GM23248 (cell line): ENCODE measurements at regions not wholly inside any gene's neighbourhood (a gene's known extent, or its start where the extent isn't known, plus 50 kb on each side); places are given as distances from the start of the nearest gene placed in this dataset.

ENCODE experiments used
- EZH2 ChIP-seq: fragments of 200-600 bp; sonication (generic); IDR thresholded peaks from 2 replicates; pipeline ENCODE4 v1.6.1; 2018; ENCODE audit warnings: antibody characterized with exemption, mild to moderate bottlenecking; ENCODE audit not compliant: insufficient read depth, poor library complexity, severe bottlenecking
- EZH2phosphoT487 ChIP-seq: fragments of 200-600 bp; sonication (generic); IDR thresholded peaks from 2 replicates; pipeline ENCODE4 v1.6.1; 2018; ENCODE audit warnings: antibody characterized with exemption, moderate library complexity, mild to moderate bottlenecking, low read depth; ENCODE audit not compliant: insufficient read depth

GRCh38 chr18:41490861-41491260, 464.2 kb upstream of the PIK3C3 start:
- TF ChIP-seq EZH2phosphoT487 (no peak), EZH2 (no peak)
